OCI-LY3 (cell line): ENCODE measurements at regions not wholly inside any gene's neighbourhood (a gene's known extent, or its start where the extent isn't known, plus 50 kb on each side); places are given as distances from the start of the nearest gene placed in this dataset.

Experiments used
- H2AFZ ChIP-seq: fragments of 200-600, 300-600 bp; shearing (Covaris generic); 2 replicates; pipeline ENCODE4 v1.6.0; 2014; ENCODE audit warnings: antibody characterized with exemption, low read depth, low read length
- H3K27ac ChIP-seq: fragments of 200-600, 300-600 bp; sonication (generic); 2 replicates; pipeline ENCODE4 v1.5.1; 2014; ENCODE audit warnings: mild to moderate bottlenecking, low read length, moderate library complexity, mixed read lengths
- H3K27me3 ChIP-seq: fragments of 200-600, 300-600 bp; sonication (generic); 2 replicates; pipeline ENCODE4 v1.6.1; 2014; ENCODE audit warnings: low read depth, low read length, mixed read lengths
- H3K36me3 ChIP-seq: fragments of 200-600, 300-600 bp; sonication (generic); replicated peaks from 2 replicates; pipeline ENCODE3; 2014; ENCODE audit warnings: low read depth, low read length, mixed read lengths
- H3K4me1 ChIP-seq: fragments of 300-600, 200-600 bp; sonication (generic); 2 replicates; pipeline ENCODE4 v1.6.1; 2014; ENCODE audit warnings: low read length, mixed read lengths
- H3K4me2 ChIP-seq: fragments of 200-600, 300-600 bp; sonication (generic); 2 replicates; pipeline ENCODE4 v1.6.1; 2014; ENCODE audit warnings: low read length, mixed read lengths
- H3K4me3 ChIP-seq: fragments of 300-600, 200-600 bp; sonication (generic); 2 replicates; pipeline ENCODE4 v1.5.1; 2014; ENCODE audit warnings: antibody characterized with exemption, mild to moderate bottlenecking, low read length, moderate library complexity
- H3K79me2 ChIP-seq: fragments of 300-600, 200-600 bp; shearing (Covaris generic); 2 replicates; pipeline ENCODE4 v1.6.1; 2014; ENCODE audit warnings: mild to moderate bottlenecking, low read length, mixed read lengths
- H3K9ac ChIP-seq: fragments of 300-600, 200-600 bp; shearing (Covaris generic); 2 replicates; pipeline ENCODE4 v1.6.0; 2014; ENCODE audit warnings: mild to moderate bottlenecking, low read length, moderate library complexity
- H3K9me3 ChIP-seq: fragments of 200-600, 300-600 bp; shearing (Covaris generic); 2 replicates; pipeline ENCODE4 v1.6.1; 2014; ENCODE audit warnings: low read length, mixed read lengths; ENCODE audit not compliant: insufficient read depth
- H4K20me1 ChIP-seq: fragments of 200-600, 300-600 bp; sonication (generic); 2 replicates; pipeline ENCODE4 v1.6.1; 2016; ENCODE audit warnings: low read length, mixed read lengths; ENCODE audit not compliant: insufficient read depth
- EZH2phosphoT487 ChIP-seq: fragments of 200-600 bp; shearing (Covaris generic); IDR thresholded peaks from 2 replicates; pipeline ENCODE4 v1.6.1; 2018; ENCODE audit warnings: antibody characterized with exemption, mixed run types, low read depth
- TF ChIP-seq, protein P1 (sequence below): fragments of 200-600, 300-600 bp; sonication (generic); IDR thresholded peaks from 2 replicates; pipeline ENCODE4 v1.5.1; 2014; ENCODE audit warnings: antibody characterized with exemption, low read length, low read depth

DNA sequence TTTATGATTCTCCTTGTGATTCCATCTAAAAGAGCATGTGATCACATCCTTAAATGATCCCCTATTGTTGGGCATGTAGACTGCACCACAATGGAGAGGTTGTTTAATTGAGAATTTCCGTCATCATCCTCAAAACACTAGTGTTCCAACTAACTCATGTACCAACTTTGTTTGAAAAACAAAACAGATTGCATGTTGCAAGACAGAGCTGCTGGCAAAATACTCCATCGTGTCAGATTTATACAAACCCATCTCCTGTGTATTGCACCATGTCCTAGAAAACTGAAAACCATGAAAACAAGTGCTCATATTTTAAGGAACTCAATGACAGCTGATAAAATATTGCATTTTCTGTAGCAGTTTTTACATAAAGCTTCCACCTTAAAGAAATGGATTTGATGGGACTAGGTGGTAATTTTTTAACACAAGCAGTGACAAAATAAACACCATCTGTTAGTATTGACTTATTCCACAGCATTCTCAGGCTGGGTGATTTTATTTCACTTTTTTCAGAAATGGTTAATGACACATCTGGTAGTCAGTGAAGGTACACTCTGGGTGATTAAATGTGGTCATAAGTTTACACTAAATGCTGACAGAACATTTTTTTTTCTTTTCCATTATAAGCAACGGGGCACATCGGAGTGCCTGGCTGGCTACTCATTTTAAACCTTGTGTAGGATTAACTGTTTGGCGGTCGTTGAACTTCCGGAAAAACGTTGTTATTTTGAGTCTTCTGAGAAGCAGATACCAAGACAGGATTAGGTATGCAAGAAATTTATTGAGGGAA, 602.9 kb upstream of the WWC1 start:
- Histone ChIP-seq H3K79me2 (no peaks in the 10 kb centered on the region), H3K4me3 (no peak overlapping the region), H3K9me3 (no peaks in the 10 kb centered on the region), H3K4me1 (no peaks in the 10 kb centered on the region), H2AFZ (no peak overlapping the region), H3K4me2 (no peak overlapping the region), H3K36me3 (no peaks in the 10 kb centered on the region), H3K27me3 (no peaks in the 10 kb centered on the region), H4K20me1 (no peaks in the 10 kb centered on the region), H3K27ac (no peak overlapping the region), H3K9ac (no peak overlapping the region)
- TF ChIP-seq, protein P1, sequence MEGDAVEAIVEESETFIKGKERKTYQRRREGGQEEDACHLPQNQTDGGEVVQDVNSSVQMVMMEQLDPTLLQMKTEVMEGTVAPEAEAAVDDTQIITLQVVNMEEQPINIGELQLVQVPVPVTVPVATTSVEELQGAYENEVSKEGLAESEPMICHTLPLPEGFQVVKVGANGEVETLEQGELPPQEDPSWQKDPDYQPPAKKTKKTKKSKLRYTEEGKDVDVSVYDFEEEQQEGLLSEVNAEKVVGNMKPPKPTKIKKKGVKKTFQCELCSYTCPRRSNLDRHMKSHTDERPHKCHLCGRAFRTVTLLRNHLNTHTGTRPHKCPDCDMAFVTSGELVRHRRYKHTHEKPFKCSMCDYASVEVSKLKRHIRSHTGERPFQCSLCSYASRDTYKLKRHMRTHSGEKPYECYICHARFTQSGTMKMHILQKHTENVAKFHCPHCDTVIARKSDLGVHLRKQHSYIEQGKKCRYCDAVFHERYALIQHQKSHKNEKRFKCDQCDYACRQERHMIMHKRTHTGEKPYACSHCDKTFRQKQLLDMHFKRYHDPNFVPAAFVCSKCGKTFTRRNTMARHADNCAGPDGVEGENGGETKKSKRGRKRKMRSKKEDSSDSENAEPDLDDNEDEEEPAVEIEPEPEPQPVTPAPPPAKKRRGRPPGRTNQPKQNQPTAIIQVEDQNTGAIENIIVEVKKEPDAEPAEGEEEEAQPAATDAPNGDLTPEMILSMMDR, result no peak
- TF ChIP-seq EZH2phosphoT487, result no peak

DNA sequence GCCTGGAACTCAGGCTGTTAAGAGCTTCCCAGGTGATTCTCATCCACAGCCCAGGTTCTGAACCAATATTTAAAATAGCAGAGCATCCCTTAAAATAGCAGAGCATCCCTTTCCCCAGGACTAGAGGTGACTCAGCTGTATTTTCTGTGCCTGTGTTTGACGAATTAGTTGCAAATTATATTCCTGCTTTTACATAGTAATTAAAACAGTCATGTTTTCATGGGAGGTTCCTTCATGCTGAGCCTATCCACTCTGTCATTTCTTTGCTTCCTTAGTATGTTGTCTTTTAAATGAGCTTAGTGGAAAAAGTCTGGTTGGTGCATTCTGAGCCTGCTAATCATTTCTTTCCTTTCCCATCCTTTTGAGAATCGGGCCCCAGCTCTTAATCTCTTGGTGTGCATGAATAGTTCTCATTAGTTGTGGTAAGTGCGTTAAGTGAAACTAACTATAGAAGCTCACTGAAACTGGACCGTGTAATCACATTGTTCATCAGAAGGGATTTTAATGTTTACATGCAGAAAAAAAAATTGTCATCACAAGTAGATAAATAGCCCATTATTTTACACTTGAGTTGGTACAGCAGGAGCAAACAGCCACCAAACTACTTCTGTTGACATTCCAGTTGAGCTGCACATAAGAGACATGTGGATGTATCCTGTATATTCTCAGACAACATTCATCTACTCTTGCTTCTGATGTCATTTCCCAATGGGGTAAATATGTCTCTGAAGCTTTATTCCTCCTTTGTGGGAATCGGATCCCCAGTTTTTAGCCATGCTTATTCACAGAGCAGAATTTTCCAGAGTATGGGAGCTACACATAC, 596.9 kb upstream of the WWC1 start:
- no peak overlapping the region for H3K9ac ChIP-seq
- no peaks in the 10 kb centered on the region for H3K79me2 ChIP-seq
- H4K20me1 ChIP-seq, result no peaks in the 10 kb centered on the region
- H2AFZ ChIP-seq, result no peak overlapping the region
- no peaks in the 10 kb centered on the region for H3K27me3 ChIP-seq
- H3K9me3 ChIP-seq, result no peaks in the 10 kb centered on the region
- no peak overlapping the region for H3K4me3 ChIP-seq
- H3K27ac ChIP-seq, result no peak overlapping the region
- no peaks in the 10 kb centered on the region for H3K4me1 ChIP-seq
- no peak for TF ChIP-seq EZH2phosphoT487
- TF ChIP-seq, protein P1, result no peak
- H3K4me2 ChIP-seq, result no peak overlapping the region
- no peaks in the 10 kb centered on the region for H3K36me3 ChIP-seq

DNA sequence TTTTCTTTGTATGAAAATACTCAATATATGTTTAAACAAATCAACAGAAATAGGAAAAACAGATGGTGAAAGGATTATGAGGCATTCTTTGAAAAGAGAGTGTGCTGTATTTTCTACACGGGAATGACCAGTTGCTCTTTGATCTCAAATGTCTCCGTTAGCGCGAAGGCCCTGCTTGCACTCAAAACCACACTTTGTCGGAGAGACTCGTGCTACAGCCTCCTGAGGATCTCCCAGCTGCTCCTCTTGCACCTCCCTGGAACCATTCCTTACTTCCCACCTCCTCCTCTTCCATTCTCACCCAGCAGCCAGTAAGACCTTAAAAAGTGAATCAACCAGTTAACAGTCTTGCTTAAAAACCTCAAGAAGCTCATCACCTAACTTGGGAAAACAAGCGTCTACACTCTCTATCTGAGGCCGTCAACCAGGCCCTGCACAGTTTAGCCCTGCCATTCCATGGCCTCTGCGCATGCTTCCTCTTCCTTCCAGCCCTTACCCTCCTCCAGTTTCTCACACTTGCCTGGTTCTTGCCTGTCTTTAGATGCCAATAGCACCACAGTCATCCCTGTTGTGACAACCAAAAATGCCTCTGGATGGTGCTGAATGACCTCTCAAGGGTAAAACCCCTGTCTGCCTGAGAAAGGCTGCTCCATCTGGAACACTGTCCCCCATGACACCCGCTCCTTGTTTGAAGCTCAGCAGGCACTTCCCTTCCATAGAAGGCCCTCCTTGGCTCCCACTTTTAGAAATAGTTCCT, 594.7 kb upstream of the WWC1 start:
- Histone ChIP-seq H3K27me3 (no peaks in the 10 kb centered on the region), H2AFZ (no peak overlapping the region), H3K9me3 (no peaks in the 10 kb centered on the region), H3K4me1 (no peaks in the 10 kb centered on the region), H3K27ac (no peak overlapping the region), H3K36me3 (no peaks in the 10 kb centered on the region), H3K4me3 (no peak overlapping the region), H3K4me2 (no peak overlapping the region), H3K79me2 (no peaks in the 10 kb centered on the region), H4K20me1 (no peaks in the 10 kb centered on the region), H3K9ac (no peak overlapping the region)
- TF ChIP-seq, protein P1, result no peak
- TF ChIP-seq EZH2phosphoT487, result no peak

DNA sequence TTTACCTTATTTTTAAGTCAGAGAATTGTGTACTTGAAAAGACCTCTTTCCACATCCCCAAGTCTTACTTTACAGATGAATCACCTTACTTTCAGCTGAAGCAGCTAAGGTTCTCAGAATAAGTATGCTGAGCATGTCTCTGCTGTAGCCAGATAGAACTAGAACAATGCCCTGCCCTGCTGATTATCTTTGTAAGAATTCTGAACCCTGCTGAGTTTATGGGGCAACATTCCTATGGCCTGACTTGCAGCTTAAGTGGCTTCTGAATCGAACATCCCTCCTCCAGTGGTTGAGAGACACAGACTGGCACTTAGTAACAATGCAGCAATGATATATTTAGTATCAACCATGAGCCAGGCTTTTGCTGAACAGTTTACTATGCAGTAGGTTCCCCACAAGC, 592.0 kb upstream of the WWC1 start:
- Histone ChIP-seq H3K27me3 (no peaks in the 10 kb centered on the region), H3K27ac (no peak overlapping the region), H3K9me3 (no peaks in the 10 kb centered on the region), H2AFZ (no peak overlapping the region), H3K4me1 (no peaks in the 10 kb centered on the region), H3K79me2 (no peaks in the 10 kb centered on the region), H3K4me2 (no peak overlapping the region), H3K4me3 (no peak overlapping the region), H4K20me1 (no peaks in the 10 kb centered on the region), H3K9ac (no peak overlapping the region), H3K36me3 (no peaks in the 10 kb centered on the region)
- TF ChIP-seq, protein P1, result no peak
- no peak for TF ChIP-seq EZH2phosphoT487
